ENCODE measurements at regions not wholly inside any gene's neighbourhood (a gene's known extent, or its start where the extent isn't known, plus 50 kb on each side); places are given as distances from the start of the nearest gene placed in this dataset.
A peak's percentile ranks its signal among the peaks of the same experiment; 100 is the strongest.

DNA sequence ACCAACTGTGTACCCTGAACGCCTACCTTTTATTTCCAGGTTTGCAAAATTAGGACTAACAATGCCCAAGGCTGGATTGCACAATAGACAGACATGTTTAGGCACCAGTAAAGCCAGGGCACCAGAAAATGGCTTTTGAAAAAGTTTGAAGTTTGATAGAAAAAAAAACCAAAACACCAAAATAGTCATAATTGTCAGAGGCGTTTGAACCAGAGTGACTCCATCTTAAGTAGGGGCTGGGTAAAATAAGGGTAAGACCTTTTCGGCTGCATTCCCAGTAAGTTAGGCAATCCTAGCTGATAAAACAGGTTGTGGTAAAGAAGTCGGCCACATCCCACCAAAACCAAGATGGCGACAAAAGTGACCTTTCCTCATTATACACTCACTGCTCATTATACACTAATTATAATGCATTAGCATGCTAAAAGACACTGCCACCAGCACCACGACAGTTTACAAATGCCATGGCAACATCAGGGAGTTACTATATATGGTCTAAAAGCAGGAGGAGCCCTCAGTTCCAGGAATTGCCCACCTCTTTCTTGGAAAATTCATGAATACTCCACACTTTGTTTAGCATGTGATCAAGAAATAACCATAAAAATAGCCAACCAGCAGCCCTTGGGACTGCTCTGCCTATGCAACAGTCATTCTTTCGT lies 71.2 kb upstream of the EPCAM start:
- TF ChIP-seq, protein P1, sequence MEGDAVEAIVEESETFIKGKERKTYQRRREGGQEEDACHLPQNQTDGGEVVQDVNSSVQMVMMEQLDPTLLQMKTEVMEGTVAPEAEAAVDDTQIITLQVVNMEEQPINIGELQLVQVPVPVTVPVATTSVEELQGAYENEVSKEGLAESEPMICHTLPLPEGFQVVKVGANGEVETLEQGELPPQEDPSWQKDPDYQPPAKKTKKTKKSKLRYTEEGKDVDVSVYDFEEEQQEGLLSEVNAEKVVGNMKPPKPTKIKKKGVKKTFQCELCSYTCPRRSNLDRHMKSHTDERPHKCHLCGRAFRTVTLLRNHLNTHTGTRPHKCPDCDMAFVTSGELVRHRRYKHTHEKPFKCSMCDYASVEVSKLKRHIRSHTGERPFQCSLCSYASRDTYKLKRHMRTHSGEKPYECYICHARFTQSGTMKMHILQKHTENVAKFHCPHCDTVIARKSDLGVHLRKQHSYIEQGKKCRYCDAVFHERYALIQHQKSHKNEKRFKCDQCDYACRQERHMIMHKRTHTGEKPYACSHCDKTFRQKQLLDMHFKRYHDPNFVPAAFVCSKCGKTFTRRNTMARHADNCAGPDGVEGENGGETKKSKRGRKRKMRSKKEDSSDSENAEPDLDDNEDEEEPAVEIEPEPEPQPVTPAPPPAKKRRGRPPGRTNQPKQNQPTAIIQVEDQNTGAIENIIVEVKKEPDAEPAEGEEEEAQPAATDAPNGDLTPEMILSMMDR (IDR thresholded peaks at IDR 0.05; ENCODE audit: control insufficient read depth, insufficient read depth, low read depth, low read length, missing control alignments): no peak

DNA sequence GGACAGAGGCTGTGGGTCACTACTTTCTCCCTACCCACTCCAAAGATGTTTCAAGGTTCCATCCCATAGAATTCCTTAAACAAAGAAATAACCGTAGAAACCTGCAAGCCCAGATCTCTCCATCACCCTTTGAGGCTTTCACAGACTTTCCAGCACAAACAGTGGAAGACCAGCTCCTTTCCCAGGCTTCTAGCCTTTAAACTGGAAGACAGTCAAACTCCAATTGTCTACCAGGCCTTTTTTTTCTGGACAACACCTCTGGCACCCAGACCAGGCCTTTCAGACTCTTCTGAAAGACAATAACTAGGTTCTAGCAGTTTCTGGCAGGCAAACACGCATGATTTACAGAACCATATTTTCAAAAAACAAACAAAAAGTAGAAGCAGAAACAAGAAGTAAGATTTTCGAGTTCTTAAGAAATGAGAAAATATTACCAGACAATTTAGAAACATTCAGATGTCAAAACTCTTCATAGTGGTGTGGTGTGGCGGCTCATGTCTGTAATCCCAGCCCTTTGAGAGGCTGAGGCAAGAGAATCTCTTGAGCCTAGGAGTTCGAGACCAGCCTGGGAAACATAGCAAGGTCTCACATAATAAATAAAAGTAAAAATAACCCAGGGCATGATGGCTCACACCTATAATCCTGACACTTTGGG lies 73.0 kb upstream of the EPCAM start:
- TF ChIP-seq, protein P1 (IDR thresholded peaks at IDR 0.05; ENCODE audit: control insufficient read depth, insufficient read depth, low read depth, low read length, missing control alignments): no peak
- no peak overlapping the region for H3K4me3 ChIP-seq (ENCODE audit: control insufficient read depth, low read depth, low read length)
- DNase-seq (ENCODE audit: low read depth): no peak

More for the DNA sequence above, 71.2 kb upstream of the EPCAM start:
- no peak for DNase-seq (ENCODE audit: low read depth)
- H3K4me3 ChIP-seq (ENCODE audit: control insufficient read depth, low read depth, low read length): no peak overlapping the region

DNA sequence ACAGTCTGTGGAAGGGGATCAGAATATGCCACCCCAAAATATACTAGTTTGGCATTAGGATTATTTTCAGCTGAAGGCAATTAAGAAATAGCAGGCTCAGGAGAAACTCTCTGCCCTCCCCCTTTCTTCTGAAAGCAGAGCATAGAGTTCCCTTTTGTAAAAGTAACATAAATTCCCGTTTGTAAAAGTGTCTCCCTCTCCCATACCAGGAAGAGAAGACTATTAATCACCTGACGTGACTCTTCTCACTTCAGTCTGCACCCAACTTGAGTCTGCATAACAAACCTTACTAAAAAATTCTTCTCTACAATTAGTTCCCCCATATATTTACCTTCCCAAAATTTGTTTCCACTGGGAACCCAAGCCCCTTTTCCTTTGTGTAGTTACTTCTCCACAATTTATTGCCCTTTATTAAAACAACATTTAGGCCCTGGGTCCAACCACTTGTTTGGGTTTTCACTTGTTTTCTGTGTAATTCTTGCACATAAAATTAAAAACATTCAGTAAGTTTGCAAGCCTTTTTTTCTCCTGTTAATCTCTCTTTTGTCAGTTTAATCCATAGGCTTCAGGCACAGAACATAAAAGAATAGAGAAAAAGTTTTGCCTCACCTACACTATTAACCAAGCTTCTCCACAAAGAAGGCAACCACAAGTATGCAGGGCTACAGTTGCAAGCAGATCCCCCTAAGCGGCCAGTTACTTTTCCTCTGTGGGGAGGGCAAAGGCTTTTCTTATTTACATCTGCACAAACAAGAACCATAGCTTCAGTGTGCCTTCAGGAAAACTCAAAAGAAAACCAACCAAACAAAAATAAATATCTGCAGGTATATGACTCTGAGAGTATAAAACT lies 73.8 kb upstream of the EPCAM start:
- no peak for DNase-seq (ENCODE audit: low read depth)
- TF ChIP-seq, protein P1 (IDR thresholded peaks at IDR 0.05; ENCODE audit: control insufficient read depth, insufficient read depth, low read depth, low read length, missing control alignments): no peak

DNA sequence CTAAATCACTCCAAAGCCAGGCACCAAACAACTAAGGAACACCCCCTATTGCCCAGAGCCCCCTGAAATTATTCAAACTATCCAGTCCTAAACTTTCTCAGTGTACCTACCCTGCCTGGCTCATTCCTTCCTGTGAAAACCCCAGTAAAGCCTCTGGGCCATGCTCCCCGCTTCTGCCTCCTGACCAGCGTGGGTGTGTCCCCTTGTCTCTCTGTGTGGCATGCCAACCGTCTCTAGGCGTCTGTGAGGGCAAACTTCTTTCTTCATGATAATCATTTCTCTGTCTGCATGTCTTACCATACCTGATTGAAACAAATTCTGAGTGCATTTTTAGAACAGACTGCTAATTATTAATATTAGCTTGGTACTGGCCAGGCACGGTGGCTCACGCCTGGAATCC lies 75.1 kb upstream of the EPCAM start:
- TF ChIP-seq, protein P1 (IDR thresholded peaks at IDR 0.05; ENCODE audit: control insufficient read depth, insufficient read depth, low read depth, low read length, missing control alignments): no peak
- no peak for DNase-seq (ENCODE audit: low read depth)
- H3K4me3 ChIP-seq (ENCODE audit: control insufficient read depth, low read depth, low read length): no peak overlapping the region

More for the DNA sequence above, 73.8 kb upstream of the EPCAM start:
- no peak overlapping the region for H3K4me3 ChIP-seq (ENCODE audit: control insufficient read depth, low read depth, low read length)

DNA sequence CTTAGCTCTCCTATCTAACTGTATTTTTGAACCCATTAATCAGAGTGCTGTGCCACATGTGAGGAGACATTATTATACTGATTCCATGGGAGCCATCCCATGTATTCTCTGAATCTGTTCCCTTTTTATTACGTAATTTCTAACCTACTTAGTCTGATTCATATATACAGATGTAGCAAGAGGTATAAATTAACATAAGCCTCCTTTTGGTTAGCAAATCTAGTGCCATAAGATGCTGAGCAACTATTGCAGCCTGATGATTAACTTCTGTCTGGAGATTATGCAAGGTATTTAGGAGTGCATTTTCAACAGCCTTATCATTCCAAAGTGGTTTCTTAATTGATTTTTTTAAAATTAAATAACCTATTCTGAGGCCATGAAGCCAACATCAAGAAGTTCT lies 80.2 kb upstream of the EPCAM start:
- H3K4me3 ChIP-seq (ENCODE audit: control insufficient read depth, low read depth, low read length): no peak overlapping the region
- TF ChIP-seq, protein P1 (IDR thresholded peaks at IDR 0.05; ENCODE audit: control insufficient read depth, insufficient read depth, low read depth, low read length, missing control alignments): no peak
- peak; percentile 86 for DNase-seq (ENCODE audit: low read depth)

DNA sequence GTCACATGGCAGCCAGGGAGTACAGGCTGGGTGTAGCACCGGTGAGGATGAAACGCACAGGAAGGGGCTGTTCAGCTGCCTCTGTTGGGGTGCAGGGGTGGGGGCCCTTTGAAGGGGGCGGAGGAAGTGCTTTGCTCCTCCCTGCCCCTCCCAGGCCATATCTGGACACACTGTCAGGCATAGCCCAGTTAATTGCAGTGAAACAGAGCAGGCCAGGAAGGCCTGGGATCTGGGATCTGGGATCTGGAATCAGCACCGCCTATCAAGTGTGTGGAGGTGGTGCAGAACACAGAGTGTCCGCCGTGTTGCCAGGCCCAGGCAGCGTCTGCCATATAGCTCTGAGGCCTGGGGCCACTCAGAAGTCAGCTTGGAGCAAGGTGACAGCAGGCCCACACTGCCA lies 85.5 kb upstream of the EPCAM start:
- H3K4me3 ChIP-seq (ENCODE audit: control insufficient read depth, low read depth, low read length): no peak overlapping the region
- no peak for DNase-seq (ENCODE audit: low read depth)
- TF ChIP-seq, protein P1 (IDR thresholded peaks at IDR 0.05; ENCODE audit: control insufficient read depth, insufficient read depth, low read depth, low read length, missing control alignments): no peak

All from AG09309 (cell line).